OCI-M2 (cell line): ENCODE measurements at regions not wholly inside any gene's neighbourhood (a gene's known extent, or its start where the extent isn't known, plus 50 kb on each side); places are given as distances from the start of the nearest gene placed in this dataset.

ENCODE experiments used
- DNase-seq: peaks from one replicate; lab custom pipeline; 2025; ENCODE audit not compliant: unreplicated experiment; lab: John Stamatoyannopoulos, UW

DNA sequence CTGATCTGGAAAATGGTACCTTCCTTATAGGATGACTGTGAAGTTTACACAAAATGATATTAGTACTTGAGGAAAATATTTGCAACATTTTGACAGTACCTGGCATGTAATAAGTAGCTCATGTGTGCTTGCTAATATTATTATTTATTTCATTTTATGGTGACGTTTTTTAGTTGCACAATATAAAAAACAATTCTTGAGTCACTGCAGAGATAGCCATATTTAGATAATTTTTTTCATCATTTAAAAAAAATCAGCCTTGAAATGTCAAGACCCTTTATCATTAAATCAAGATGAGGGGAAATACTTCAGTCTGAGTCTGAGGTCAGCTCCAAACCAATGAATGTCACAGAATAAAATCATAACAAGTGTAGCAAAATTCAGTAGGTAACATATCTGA, 196.8 kb upstream of the RUNX1 start:
- no peak for DNase-seq

DNA sequence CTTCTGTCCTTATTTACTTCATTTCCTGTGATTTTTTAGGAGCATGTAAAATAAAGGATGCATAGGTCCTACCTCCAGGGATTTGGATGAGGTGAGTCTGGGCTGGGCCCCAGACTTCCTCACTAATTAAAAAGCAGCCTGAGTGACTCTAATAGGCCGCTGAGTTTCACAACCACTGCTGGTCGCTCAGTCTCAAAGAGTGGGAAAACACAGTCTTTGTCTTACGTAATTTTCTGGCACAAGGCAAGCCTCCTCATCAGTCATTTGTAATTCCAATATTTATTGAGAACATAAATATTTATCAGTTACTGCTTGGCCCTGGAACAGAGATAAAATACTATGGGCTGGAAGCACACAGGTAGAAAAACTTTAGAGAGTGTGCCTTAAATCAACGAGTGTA, 195.4 kb upstream of the RUNX1 start:
- no peak for DNase-seq

DNA sequence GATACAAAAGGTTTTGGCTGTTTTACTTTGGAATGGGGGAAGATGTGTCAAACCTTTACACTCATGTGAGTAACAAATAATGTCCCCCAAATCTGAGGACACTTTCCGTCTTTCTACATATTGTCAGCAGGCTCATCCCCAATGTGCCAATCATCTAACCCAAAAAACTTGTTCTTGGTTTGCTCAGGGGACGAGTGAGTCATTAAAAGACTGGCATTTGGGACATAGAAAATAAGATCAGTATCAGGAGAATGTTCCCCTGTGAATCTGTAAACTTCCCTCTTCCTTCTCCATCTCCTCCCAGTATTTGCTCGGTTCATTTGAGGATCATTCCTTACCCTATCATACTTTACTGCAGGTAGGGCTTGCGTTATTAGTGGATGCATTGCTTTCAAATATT, 194.1 kb upstream of the RUNX1 start:
- no peak for DNase-seq

GRCh38 chr21:35239811-35240219, 190.7 kb upstream of the RUNX1 start:
- no peak for DNase-seq

DNA sequence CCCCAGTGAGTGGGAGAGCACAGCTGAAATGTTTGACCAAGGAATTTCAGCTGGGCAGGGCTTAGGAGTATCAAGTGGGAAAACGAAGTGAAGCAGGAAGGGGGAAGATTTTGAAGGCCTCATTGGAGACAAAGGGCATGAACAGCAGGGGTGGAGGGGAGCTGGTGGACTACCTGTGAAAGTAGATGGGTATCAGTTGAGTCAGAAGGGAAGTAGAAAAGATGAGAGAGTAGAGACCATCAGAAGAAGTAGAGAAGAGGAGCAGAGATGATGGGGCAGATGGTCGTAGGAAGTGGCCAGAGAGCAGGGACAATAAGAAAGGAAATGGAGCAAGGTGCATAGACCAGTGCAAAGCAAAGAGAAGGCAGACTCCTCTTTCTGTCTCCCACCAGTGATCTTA, 189.0 kb upstream of the RUNX1 start:
- no peak for DNase-seq

DNA sequence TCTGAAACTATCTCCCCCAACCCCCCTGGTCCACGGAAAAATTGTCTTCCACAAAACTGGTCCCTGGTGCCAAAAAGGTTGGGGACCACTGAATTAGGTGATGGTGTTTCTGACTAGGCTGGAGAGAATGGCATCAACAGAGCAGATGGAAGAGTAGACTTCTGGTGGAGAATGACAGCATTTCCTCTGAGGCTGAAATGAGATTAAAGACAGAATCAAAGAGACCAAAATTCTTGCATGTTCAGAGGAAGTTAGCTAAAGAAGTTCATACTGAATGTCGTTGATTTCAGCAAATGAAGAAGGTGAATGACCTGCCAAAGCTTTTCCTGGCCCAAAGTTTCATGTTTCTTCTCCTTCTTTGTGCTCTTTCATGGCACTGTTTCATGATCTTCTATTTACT, 188.2 kb upstream of the RUNX1 start:
- no peak for DNase-seq

GRCh38 chr21:35236090-35236489, 187.0 kb upstream of the RUNX1 start:
- DNase-seq: no peak

- no peak for DNase-seq
Observed at GRCh38 chr21:35234725-35235124, 185.6 kb upstream of the RUNX1 start.

DNA sequence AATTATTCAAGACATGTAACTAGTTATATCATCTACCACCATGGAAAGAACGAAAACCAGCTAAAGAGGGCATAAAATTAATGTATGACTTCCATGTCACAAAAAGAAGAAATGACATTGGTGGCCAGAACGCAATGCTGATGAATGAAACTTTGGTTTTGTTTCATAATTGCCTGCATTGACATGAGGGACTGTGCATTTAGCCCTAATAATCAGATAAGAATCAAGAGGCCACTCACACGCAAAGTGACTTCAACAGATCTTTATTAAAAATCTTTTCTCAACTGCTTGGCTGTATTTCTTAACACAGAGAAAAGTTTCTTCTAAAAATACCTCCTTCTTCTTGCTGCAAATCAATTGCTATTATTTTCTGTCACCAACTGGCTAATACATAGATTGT, 184.7 kb upstream of the RUNX1 start:
- no peak for DNase-seq

DNA sequence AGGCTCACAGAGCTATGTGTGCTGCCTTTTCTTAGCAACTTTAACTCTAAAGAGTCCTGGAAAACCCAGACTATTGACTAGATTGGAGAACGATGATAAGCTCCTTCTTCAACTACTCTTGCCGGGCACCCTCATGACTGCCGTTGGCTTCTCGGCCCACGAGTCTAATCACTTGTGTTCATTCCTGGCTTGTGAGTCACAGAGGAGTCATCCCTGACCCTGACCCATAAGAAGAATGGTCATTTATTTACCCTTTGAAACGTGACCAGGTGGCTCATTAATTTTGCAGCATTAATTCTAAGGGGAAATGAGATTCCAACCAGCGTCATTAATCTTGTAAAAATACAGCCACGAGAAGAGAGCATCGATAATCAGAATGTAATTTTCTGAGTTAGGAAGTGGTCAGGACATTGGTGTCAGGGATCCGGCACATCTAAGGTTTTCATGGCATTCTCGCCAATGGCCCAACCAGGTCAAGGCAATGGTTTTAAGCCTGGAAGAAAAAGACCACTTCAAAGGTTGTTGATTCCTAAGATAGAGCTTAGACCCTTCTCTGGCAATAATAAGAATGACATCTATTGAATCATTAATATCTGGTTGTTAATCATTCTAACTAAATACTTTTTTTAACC, 183.6 kb upstream of the RUNX1 start:
- no peak for DNase-seq

DNA sequence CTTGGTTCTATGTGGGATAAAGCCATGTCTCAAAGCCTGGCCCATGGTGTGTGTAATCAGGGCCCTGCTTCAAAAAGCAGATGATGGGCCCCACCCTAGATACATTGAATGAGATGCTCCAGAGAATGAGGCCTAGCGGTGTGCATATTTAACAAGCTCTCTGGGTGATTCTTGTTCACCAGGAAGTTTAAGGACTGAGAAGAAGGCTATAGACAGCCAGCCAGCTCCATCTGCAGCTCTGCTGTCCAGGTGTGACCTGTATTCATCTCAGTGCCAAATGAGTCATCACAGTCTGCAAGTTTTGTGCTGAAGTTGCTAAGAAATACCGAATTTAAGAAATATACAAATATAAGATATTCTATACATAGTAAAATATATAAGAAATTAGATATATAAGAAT, 182.0 kb upstream of the RUNX1 start:
- no peak for DNase-seq

GRCh38 chr21:35229290-35229689, 180.2 kb upstream of the RUNX1 start:
- DNase-seq: no peak

- DNase-seq: no peak
Observed at GRCh38 chr21:35227786-35228185, 178.7 kb upstream of the RUNX1 start.

DNA sequence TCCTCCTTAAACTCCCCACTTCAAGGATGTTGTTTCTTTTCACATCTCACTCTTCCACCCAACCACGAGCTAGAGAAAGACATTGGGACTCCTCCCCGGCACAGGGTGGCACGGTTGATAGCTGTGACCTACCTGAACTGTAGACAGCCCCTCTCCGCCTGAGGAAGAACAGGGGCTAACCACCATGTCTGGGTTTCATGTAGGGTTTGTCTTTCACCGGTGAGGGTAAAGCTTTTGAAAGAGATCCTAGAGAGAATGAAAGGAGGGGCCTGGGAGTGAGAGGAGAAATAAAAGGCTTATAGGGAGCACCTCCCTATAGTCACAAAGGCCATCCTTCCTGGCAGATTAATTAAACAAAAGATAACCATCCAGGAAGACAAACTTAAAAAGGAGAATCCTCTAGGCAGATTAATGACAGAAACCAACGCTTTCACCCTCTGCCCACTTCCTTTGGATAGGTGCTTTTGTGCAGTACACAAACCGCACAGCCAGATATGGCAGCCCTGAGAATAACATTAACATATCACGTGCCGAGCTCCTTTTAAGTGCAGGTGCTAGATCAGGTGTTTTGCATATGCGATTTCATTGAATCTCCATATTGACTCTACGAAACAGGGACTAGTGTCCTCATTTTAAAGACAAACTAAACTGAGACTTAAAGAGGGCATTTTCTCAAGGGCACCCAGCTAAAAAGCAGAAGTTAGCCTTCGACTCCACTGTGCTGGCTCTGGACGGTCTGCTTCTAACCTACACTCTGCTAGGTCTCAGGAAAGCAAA, 178.1 kb upstream of the RUNX1 start:
- no peak for DNase-seq

DNA sequence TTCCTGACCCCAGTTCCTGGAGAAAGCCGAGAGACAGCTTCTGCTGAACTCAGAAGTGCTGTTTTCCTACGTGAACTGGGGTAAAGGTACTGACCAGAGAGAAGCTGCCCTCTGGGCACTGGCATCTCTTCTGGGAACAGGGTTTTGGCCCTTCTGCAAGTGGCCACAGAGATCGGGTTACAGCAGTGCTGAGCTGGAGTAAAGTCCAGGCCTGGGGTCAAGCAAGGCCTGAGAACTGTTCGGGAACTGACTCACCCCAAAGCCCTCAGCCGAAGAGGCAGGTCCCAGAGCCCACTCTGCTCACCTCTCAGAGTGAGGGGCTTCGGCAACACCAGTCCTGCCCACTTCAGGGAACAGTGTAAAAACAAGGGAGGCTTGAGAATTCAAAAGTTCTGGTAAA, 177.2 kb upstream of the RUNX1 start:
- no peak for DNase-seq

DNA sequence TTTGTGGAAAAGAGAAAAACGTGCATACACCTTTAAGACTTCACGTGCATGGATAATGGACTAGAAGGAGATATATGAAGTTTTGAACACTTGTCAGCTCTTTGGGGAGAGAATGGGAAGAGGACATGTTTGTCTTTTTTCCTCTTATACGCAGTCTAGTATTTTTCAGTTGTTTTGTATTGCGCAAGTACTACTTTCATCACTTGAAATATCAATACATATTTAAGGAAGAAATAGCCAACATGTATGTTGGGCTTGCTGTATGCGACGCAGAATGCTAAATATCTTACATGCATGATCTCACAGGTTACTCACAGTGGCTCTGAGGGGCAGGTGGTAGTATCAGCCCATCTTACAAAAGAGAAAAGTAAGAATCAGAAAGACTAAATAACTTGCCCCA, 176.5 kb upstream of the RUNX1 start:
- no peak for DNase-seq

DNA sequence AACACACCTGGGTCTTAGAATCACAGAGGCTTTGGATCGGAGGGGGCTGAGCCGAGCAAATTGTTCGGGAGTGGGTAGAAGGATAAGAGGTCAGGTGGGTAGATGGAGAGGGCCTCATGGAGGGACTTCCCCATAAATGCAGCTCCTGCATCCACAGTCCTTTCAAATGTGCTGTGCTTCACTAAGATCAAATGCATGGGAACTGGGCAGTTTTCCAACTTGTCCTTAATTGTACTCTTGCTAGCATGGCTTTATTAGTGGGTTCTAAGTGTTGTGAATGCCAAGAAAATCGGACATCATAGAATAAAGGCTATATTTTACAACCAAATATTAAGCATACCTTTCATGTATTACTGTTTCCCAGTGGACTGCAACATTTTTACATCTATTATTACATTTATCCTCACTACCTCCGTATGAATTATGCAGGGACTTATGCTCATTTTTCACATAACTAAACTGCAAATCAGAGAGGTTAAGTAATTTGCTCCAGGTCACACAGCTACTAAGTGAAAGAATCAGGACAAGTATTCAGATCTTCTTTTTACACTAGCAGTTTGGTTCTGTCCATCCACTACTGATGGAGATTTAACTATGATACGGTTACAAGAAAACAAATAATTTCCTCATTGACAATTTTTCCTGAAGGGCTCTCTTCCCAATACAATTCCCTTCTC, 174.5 kb upstream of the RUNX1 start:
- no peak for DNase-seq

- no peak for DNase-seq
Observed at GRCh38 chr21:35222541-35222941, 173.4 kb upstream of the RUNX1 start.

- no peak for DNase-seq
Observed at GRCh38 chr21:35222021-35222420, 172.9 kb upstream of the RUNX1 start.

GRCh38 chr21:35220301-35220700, 171.2 kb upstream of the RUNX1 start:
- no peak for DNase-seq

GRCh38 chr21:35219719-35220118, 170.6 kb upstream of the RUNX1 start:
- no peak for DNase-seq

GRCh38 chr21:35219291-35219690, 170.2 kb upstream of the RUNX1 start:
- no peak for DNase-seq
